ENCODE measurements at regions not wholly inside any gene's neighbourhood (a gene's known extent, or its start where the extent isn't known, plus 50 kb on each side); places are given as distances from the start of the nearest gene placed in this dataset.

DNA sequence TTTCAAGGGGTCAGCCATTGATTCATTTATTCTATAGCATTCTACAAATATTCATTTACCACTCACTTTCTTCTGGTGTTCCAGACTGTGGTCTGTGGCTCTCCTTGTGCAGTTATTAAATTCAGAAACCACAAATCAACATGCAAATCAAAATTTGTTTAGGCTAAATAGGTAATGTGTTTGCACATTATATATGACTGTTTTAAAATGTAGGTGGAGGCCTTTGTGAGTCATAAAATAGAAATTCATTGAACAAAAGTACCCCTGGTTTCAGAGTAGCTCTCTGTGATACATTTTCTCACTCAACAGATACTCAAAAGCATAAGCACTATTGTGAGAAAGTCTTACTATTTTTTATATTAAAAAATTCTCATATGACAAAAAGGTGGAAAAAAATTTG, 385.5 kb upstream of the TSHZ2 start:
- no peak overlapping the region for H3K4me3 ChIP-seq (ENCODE audit: low read depth, low read length)
- TF ChIP-seq, protein P1, sequence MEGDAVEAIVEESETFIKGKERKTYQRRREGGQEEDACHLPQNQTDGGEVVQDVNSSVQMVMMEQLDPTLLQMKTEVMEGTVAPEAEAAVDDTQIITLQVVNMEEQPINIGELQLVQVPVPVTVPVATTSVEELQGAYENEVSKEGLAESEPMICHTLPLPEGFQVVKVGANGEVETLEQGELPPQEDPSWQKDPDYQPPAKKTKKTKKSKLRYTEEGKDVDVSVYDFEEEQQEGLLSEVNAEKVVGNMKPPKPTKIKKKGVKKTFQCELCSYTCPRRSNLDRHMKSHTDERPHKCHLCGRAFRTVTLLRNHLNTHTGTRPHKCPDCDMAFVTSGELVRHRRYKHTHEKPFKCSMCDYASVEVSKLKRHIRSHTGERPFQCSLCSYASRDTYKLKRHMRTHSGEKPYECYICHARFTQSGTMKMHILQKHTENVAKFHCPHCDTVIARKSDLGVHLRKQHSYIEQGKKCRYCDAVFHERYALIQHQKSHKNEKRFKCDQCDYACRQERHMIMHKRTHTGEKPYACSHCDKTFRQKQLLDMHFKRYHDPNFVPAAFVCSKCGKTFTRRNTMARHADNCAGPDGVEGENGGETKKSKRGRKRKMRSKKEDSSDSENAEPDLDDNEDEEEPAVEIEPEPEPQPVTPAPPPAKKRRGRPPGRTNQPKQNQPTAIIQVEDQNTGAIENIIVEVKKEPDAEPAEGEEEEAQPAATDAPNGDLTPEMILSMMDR (IDR thresholded peaks at IDR 0.05; ENCODE audit: borderline replicate concordance, insufficient read depth, low read depth, low read length), result no peak

DNA sequence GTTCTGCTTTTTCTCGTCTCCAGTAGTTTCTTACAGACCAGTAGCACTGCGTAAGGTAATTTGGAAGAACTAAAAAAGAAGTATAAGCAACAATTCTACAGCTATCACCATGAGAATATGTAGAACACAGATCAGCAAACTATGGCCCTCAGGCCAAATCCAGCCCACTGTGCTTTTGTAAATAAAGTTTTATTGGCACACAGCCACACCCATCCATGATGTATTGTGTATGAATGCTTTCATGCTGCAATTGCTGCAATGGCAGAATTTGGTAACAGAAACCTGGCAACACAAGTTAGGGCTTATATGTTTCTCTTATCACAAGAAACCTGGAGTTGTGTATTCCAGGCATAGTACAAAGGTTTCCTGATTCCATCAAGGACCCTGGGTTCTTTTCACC, 386.8 kb upstream of the TSHZ2 start:
- TF ChIP-seq, protein P1 (IDR thresholded peaks at IDR 0.05; ENCODE audit: borderline replicate concordance, insufficient read depth, low read depth, low read length), result no peak
- no peak overlapping the region for H3K4me3 ChIP-seq (ENCODE audit: low read depth, low read length)

DNA sequence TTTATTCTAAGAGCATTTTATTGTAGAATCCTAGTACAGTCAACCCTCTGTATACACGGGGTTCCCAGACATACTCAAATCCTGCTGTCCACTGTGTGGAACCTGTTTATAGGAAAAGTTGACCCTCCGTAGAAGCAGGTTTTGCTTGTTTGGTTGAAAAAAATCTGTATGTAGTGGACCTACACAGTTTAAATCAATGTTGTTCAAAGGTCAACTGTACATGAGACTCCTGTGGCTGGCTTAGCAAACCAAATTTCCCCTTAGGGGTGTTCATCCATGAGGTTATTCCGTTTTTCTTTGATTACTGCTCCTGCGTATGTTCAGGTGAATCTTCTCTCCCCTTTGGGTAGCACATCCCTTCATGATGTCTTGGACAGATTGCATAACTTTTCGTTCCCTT, 387.0 kb upstream of the ZFP64 start:
- TF ChIP-seq, protein P1 (IDR thresholded peaks at IDR 0.05; ENCODE audit: borderline replicate concordance, insufficient read depth, low read depth, low read length), result no peak

DNA sequence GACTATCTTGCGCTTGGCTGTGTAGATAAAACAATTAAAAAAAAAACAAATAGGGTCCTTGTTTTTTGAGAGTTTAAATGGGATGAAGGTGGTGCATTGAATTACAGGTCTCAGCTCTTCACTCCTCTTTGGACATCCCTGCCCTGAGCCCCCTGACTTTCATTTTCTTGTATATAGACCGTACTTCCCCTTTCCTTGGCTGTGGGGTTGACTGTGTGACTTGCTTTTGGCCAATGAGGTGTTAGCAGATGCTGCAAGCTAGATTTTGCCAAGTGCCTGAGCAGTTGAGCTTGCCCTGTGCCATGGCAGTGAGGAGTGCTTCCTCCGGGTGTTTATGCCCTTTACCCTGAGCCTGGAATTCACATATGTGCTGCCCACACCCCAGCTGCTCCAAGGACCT, 386.1 kb upstream of the ZFP64 start:
- no peak overlapping the region for H3K4me3 ChIP-seq (ENCODE audit: low read depth, low read length)
- TF ChIP-seq, protein P1 (IDR thresholded peaks at IDR 0.05; ENCODE audit: borderline replicate concordance, insufficient read depth, low read depth, low read length), result no peak

More for the DNA sequence above, 387.0 kb upstream of the ZFP64 start:
- no peak overlapping the region for H3K4me3 ChIP-seq (ENCODE audit: low read depth, low read length)

DNA sequence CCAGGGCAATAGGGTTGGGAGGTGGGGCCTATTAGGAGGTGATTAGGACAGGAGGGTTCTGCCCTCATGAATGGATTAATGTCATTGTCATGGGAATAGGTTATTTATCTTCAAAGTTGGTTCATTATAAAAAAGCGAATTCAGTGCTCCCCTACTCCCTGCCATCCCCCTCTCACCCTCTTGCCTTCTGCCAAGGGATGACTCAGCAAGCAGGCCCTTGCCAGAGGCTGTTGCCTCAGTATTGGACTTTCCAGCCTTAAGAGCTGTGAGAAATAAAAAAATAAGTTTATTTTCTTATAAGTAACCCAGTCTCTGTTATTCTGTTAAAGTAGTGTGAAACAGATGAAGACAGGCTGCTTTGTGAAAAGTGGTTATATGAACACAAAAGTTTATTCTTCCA, 381.1 kb upstream of the ZFP64 start:
- TF ChIP-seq, protein P1 (IDR thresholded peaks at IDR 0.05; ENCODE audit: borderline replicate concordance, insufficient read depth, low read depth, low read length), result no peak
- no peak overlapping the region for H3K4me3 ChIP-seq (ENCODE audit: low read depth, low read length)

DNA sequence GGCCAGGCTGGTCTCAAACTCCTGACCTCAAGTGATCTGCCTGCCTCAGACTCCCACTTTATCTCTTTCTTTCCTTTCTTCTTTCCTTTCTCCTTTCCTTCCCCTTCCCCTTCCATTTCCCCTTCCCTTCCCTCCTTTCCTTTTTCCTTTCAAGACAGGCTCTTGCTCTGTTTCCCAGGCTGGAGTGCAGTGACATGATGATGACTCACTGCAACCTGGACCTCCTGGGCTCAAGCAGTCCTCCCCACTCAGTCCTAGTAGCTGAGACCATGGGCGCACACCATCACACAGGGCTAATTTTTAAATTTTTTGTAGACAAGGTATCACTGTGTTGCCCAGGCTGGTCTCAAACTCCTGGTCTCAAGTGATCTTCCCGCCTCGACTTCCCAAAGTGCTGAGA, 377.6 kb upstream of the ZFP64 start:
- TF ChIP-seq, protein P1 (IDR thresholded peaks at IDR 0.05; ENCODE audit: borderline replicate concordance, insufficient read depth, low read depth, low read length), result no peak
- H3K4me3 ChIP-seq (ENCODE audit: low read depth, low read length), result no peak overlapping the region

DNA sequence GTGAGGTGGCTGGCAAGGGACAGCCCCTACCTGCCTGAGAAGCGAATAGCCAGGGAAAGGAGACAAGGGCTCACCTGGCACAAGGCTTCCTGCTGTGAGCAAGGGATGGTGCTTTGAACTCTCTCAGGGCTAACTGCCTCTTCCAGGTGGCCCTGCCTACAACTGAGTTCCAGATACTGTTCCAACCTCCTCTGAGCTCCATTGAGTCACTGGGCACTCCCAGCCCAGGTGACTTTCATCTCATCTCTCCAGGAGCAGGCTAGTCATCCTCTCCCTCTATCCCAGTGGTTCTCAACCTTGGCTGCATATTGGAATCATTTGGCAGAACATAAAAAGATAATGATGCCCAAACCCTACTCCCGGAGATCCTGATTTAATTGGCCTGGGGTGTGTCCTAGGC, 374.0 kb upstream of the ZFP64 start:
- TF ChIP-seq, protein P1 (IDR thresholded peaks at IDR 0.05; ENCODE audit: borderline replicate concordance, insufficient read depth, low read depth, low read length), result no peak
- no peak overlapping the region for H3K4me3 ChIP-seq (ENCODE audit: low read depth, low read length)

Measured in GM12875 (cell line).